GM12891 (cell line): ENCODE measurements at regions not wholly inside any gene's neighbourhood (a gene's known extent, or its start where the extent isn't known, plus 50 kb on each side); places are given as distances from the start of the nearest gene placed in this dataset.

Experiments used
- PAX5 ChIP-seq: IDR thresholded peaks from 2 replicates; pipeline ENCODE4 v1.6.1; 2011; ENCODE audit warnings: low read length, moderate library complexity, mild to moderate bottlenecking; ENCODE audit not compliant: insufficient read depth, severe bottlenecking
- POLR2A ChIP-seq: IDR thresholded peaks from 2 replicates; pipeline ENCODE4 v1.6.1; 2011; ENCODE audit warnings: low read depth, low read length, control low read depth
- POLR2AphosphoS5 ChIP-seq: IDR thresholded peaks from 2 replicates; pipeline ENCODE4 v1.6.1; 2011; ENCODE audit warnings: low read depth, low read length, control low read depth
- SPI1 ChIP-seq: IDR thresholded peaks from 2 replicates; pipeline ENCODE4 v1.6.1; 2011; ENCODE audit warnings: low read depth, low read length, control low read depth
- TAF1 ChIP-seq: IDR thresholded peaks from 2 replicates; pipeline ENCODE4 v1.6.1; 2011; ENCODE audit warnings: low read depth, low read length, control low read depth

DNA sequence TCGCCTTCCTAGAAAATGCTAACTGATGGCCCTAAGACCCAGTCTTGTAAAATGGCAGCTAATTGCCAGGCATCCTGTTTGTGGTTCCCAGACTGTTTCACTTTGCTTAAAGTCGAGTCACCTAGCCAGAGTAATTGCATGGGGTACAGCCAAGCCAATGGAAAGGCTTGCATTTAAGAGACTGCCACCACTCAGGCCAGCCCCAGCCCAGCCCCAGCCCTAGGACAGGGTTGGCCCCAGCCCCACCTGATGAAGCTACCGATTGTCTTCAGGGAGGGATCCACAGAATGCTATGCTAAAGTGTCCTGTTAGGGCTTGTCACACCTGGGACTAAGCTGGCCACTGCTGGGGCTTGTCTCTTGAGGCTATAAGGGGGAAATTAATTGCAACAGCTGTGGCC lies 194.6 kb upstream of the KLF3 start:
- TF ChIP-seq POLR2A (no peak), POLR2AphosphoS5 (no peak), PAX5 (no peak), SPI1 (no peak), TAF1 (no peak)
